GM18861 (cell line): ENCODE measurements at regions not wholly inside any gene's neighbourhood (a gene's known extent, or its start where the extent isn't known, plus 50 kb on each side); places are given as distances from the start of the nearest gene placed in this dataset.
"Not testable (repeated sequence)": the region's sequence is repeated elsewhere in the genome, so short reads cannot be mapped to it uniquely, and the experiment has no call there.

Source experiments
- ATAC-seq: cut with Tn5 transposase; IDR thresholded peaks from one replicate; pipeline ENCODE4 v1.9.1; 2021; ENCODE audit not compliant: unreplicated experiment

- ATAC-seq = no peak
These were observed 51.7 kb upstream of the MYO10 start for GRCh38 chr5:16987776-16988175.

- ATAC-seq = not testable (repeated sequence)
These were observed 54.9 kb upstream of the MYO10 start for GRCh38 chr5:16990817-16991520.

- ATAC-seq = no peak
These were observed 55.9 kb upstream of the MYO10 start for GRCh38 chr5:16992006-16992405.

- no peak for ATAC-seq
These were observed 56.4 kb upstream of the MYO10 start for GRCh38 chr5:16992444-16992843.

- ATAC-seq = no peak
These were observed 58.5 kb upstream of the MYO10 start for GRCh38 chr5:16994565-16994964.

- ATAC-seq = no peak
These were observed 59.3 kb upstream of the MYO10 start for GRCh38 chr5:16995372-16995771.

GRCh38 chr5:17000291-17000939 is 64.3 kb upstream of the MYO10 start:
- no peak for ATAC-seq

- no peak for ATAC-seq
These were observed 65.3 kb upstream of the MYO10 start for GRCh38 chr5:17001428-17001827.

- ATAC-seq = no peak
These were observed 68.5 kb upstream of the MYO10 start for GRCh38 chr5:17004441-17005106.

- ATAC-seq = no peak
These were observed 69.2 kb upstream of the MYO10 start for GRCh38 chr5:17005107-17005828.

- ATAC-seq = no peak
These were observed 76.2 kb upstream of the MYO10 start for GRCh38 chr5:17012289-17012688.

GRCh38 chr5:17014686-17015085 is 78.6 kb upstream of the MYO10 start:
- no peak for ATAC-seq

GRCh38 chr5:17018871-17019270 is 82.8 kb upstream of the MYO10 start:
- no peak for ATAC-seq

GRCh38 chr5:17019324-17019723 is 83.2 kb upstream of the MYO10 start:
- no peak for ATAC-seq

GRCh38 chr5:17020678-17021601 is 84.9 kb upstream of the MYO10 start:
- ATAC-seq = no peak

GRCh38 chr5:17021602-17021932 is 85.5 kb upstream of the MYO10 start:
- no peak for ATAC-seq

- no peak for ATAC-seq
These were observed 86.2 kb upstream of the MYO10 start for GRCh38 chr5:17022296-17022695.

GRCh38 chr5:17024686-17025180 is 88.6 kb upstream of the MYO10 start:
- ATAC-seq = no peak

GRCh38 chr5:17031659-17032277 is 95.7 kb upstream of the MYO10 start:
- ATAC-seq = not testable (repeated sequence)
